WTC11 (cell line): ENCODE measurements at regions not wholly inside any gene's neighbourhood (a gene's known extent, or its start where the extent isn't known, plus 50 kb on each side); places are given as distances from the start of the nearest gene placed in this dataset.

ENCODE experiments used
- CREB1 ChIP-seq: sonication (generic); formaldehyde crosslinking; IDR thresholded peaks from 2 replicates; pipeline ENCODE4 v1.8.0; 2023; ENCODE audit warnings: mild to moderate bottlenecking, missing genetic modification reagents
- CTCF ChIP-seq: fragments of 200-600 bp; IDR thresholded peaks from 2 replicates; pipeline ENCODE4 v1.8.0; 2022; ENCODE audit warnings: antibody characterized with exemption
- ELF4 ChIP-seq: sonication (generic); formaldehyde crosslinking; IDR thresholded peaks from 2 replicates; pipeline ENCODE4 v1.8.1; 2022; ENCODE audit warnings: low read depth, mild to moderate bottlenecking, moderate library complexity, missing genetic modification reagents
- ETV6 ChIP-seq: sonication (generic); formaldehyde crosslinking; IDR thresholded peaks from 2 replicates; pipeline ENCODE4 v1.8.1; 2022; ENCODE audit warnings: mild to moderate bottlenecking, missing genetic modification reagents
- FOXJ3 ChIP-seq: sonication (generic); formaldehyde crosslinking; IDR thresholded peaks from 2 replicates; pipeline ENCODE4 v1.9.0; 2021; ENCODE audit warnings: missing genetic modification reagents, mild to moderate bottlenecking, borderline replicate concordance
- FOXP4 ChIP-seq: sonication (generic); formaldehyde crosslinking; IDR thresholded peaks from 2 replicates; pipeline ENCODE4 v1.8.0; 2022; ENCODE audit warnings: mild to moderate bottlenecking, missing genetic modification reagents
- GABPB1 ChIP-seq: sonication (generic); formaldehyde crosslinking; IDR thresholded peaks from 2 replicates; pipeline ENCODE4 v1.8.1; 2023; ENCODE audit warnings: mild to moderate bottlenecking, missing genetic modification reagents
- SP1 ChIP-seq: sonication (generic); formaldehyde crosslinking; conservative IDR thresholded peaks from 2 replicates; pipeline ENCODE4 v1.8.1; 2022; ENCODE audit warnings: missing genetic modification reagents
- USF1 ChIP-seq: sonication (generic); formaldehyde crosslinking; IDR thresholded peaks from 2 replicates; pipeline ENCODE4 v1.8.0; 2022; ENCODE audit warnings: mild to moderate bottlenecking, missing genetic modification reagents
- ZNF281 ChIP-seq: sonication (generic); formaldehyde crosslinking; IDR thresholded peaks from 2 replicates; pipeline ENCODE4 v1.8.0; 2023; ENCODE audit warnings: mild to moderate bottlenecking, missing genetic modification reagents
- ZNF317 ChIP-seq: sonication (generic); formaldehyde crosslinking; IDR thresholded peaks from 2 replicates; pipeline ENCODE4 v1.8.1; 2023; ENCODE audit warnings: low read depth, mild to moderate bottlenecking, moderate library complexity, missing genetic modification reagents, borderline replicate concordance

GRCh38 chr10:33710006-33710405 lies 375.5 kb upstream of the NRP1 start:
- TF ChIP-seq CTCF (no peak), ETV6 (CRISPR knock-in tag) (no peak), GABPB1 (CRISPR knock-in tag) (no peak), SP1 (no peak), FOXP4 (CRISPR knock-in tag) (no peak), ELF4 (CRISPR knock-in tag) (no peak), ZNF281 (CRISPR knock-in tag) (no peak), USF1 (CRISPR knock-in tag) (no peak), FOXJ3 (CRISPR knock-in tag) (no peak), ZNF317 (CRISPR knock-in tag) (no peak), CREB1 (no peak)
